K562 (cell line): ENCODE measurements at regions not wholly inside any gene's neighbourhood (a gene's known extent, or its start where the extent isn't known, plus 50 kb on each side); places are given as distances from the start of the nearest gene placed in this dataset.

Experiments
- ATAC-seq: fragments of 200-7000 bp; cut with Tn5 transposase; 3 replicates; pipeline ENCODE4 v1.9.1; 2020; ENCODE audit warnings: moderate library complexity
- BruUV-seq: library from RNA; stranded (reverse); fragments of 400-500 nt; replicated peaks from 2 replicates; lab custom pipeline; 2021; lab: Mats Ljungman, UMichigan
- CTCF ChIA-PET: fragments of 300-600 bp; formaldehyde crosslinking; extraction: SDS; loops from one replicate; lab custom pipeline; 2021; ENCODE audit warnings: low intra/inter-chr PET ratio; lab: Yijun Ruan, JAX
- POLR2A ChIA-PET: fragments of 300-600, 350-650 bp; sonication (Branson Sonifier 250); formaldehyde crosslinking; extraction: SDS; loops from one replicate; lab custom pipeline; 2021; ENCODE audit warnings: antibody characterized with exemption, inconsistent platforms; lab: Yijun Ruan, JAX
- DNase-seq, 4 experiments: peaks; one replicate each; pipeline versions ENCODE4 v3.0.0 to v3.0.0-alpha.2; 2011 to 2018; ENCODE audit warnings: low spot score in 3 of 4, mixed read lengths in 3 of 4; ENCODE audit errors: extremely low read depth in 1 of 4
- FAIRE-seq: peaks from 2 replicates; lab custom pipeline; 2011; peaks lifted over from hg19 to GRCh38; lab: Jason Lieb, UNC
- H2AFZ ChIP-seq: 2 replicates; pipeline ENCODE4 v1.6.0; 2011; ENCODE audit warnings: low read depth, low read length, control low read depth, inconsistent platforms
- H3K27ac ChIP-seq: fragments of 200-600 bp; 3 replicates; pipeline ENCODE4 v1.8.0; 2011; ENCODE audit warnings: low read depth, mild to moderate bottlenecking, control low read depth, inconsistent platforms, low read length, moderate library complexity, mixed read lengths; ENCODE audit errors: extremely low read depth
- H3K27me3 ChIP-seq, 2 experiments: fragments of 300-600 bp in 1 of 2; 2 replicates in 1 of 2; 3 replicates in 1 of 2; pipeline versions ENCODE4 v1.6.0 to v1.8.0; 2011; ENCODE audit warnings: inconsistent platforms in 2 of 2, low read length in 2 of 2, mild to moderate bottlenecking in 1 of 2, mixed read lengths in 1 of 2, moderate library complexity in 1 of 2; ENCODE audit not compliant: control insufficient read depth in 2 of 2, insufficient read depth in 2 of 2
- H3K36me3 ChIP-seq: fragments of 300-600 bp; 3 replicates; pipeline ENCODE4 v1.8.0; 2011; ENCODE audit warnings: mild to moderate bottlenecking, low read length, inconsistent platforms; ENCODE audit not compliant: control insufficient read depth, insufficient read depth
- H3K4me1 ChIP-seq, 2 experiments: fragments of 200-600 bp in 1 of 2; replicated peaks in 1 of 2; 2 replicates in 1 of 2; 3 replicates in 1 of 2; pipeline versions ENCODE4 v1.5.1 to v1.8.0; 2011; ENCODE audit warnings: inconsistent platforms in 2 of 2, low read length in 2 of 2, mild to moderate bottlenecking in 1 of 2, mixed read lengths in 1 of 2, moderate library complexity in 1 of 2; ENCODE audit not compliant: control insufficient read depth in 2 of 2, insufficient read depth in 2 of 2
- H3K4me2 ChIP-seq: 2 replicates; pipeline ENCODE4 v1.6.1; 2011; ENCODE audit warnings: low read length, control low read depth, inconsistent platforms, mixed read lengths; ENCODE audit not compliant: insufficient read depth
- H3K4me3 ChIP-seq: fragments of 200-600 bp; sonication (generic), shearing (Covaris generic); 2 replicates; pipeline ENCODE4 v1.5.1; 2016; ENCODE audit warnings: control low read depth, inconsistent platforms
- H3K79me2 ChIP-seq: fragments of 200-600 bp; 3 replicates; pipeline ENCODE4 v1.8.0; 2011; ENCODE audit warnings: low read length, inconsistent platforms; ENCODE audit not compliant: control insufficient read depth, insufficient read depth
- H3K9ac ChIP-seq, 2 experiments: 2 replicates each; pipeline versions ENCODE4 v1.6.0 to v1.6.1; 2011; ENCODE audit warnings: low read depth in 2 of 2, low read length in 2 of 2, control low read depth in 1 of 2, inconsistent platforms in 1 of 2, mild to moderate bottlenecking in 1 of 2, mixed read lengths in 1 of 2; ENCODE audit not compliant: insufficient read depth in 1 of 2
- H3K9me1 ChIP-seq: one replicate; pipeline ENCODE4 v1.6.0; 2011; ENCODE audit warnings: inconsistent platforms, mild to moderate bottlenecking, low read length, moderate library complexity; ENCODE audit not compliant: control insufficient read depth, insufficient read depth
- H3K9me3 ChIP-seq: replicated peaks from 2 replicates; pipeline ENCODE4 v1.5.1; 2011; ENCODE audit warnings: low read depth, low read length, inconsistent platforms; ENCODE audit not compliant: control insufficient read depth, insufficient read depth
- H4K20me1 ChIP-seq: replicated peaks from 2 replicates; pipeline ENCODE4 v1.6.1; 2011; ENCODE audit warnings: low read length, inconsistent platforms, mixed read lengths; ENCODE audit not compliant: control insufficient read depth, insufficient read depth
- GABPA ChIP-seq: fragments of 200-800 bp; sonication (Bioruptor generic); conservative IDR thresholded peaks from 2 replicates; pipeline ENCODE4 v1.6.1; 2016; ENCODE audit warnings: low read depth, missing genetic modification characterization, missing compliant biosample characterization
- HNRNPK ChIP-seq: fragments of 200-400 bp; formaldehyde crosslinking; IDR thresholded peaks from one replicate; pipeline ENCODE4 v1.6.1; 2018; ENCODE audit warnings: mild to moderate bottlenecking, low read depth, low read length; ENCODE audit not compliant: poor library complexity, severe bottlenecking
- KDM4B ChIP-seq, 2 experiments: fragments of 450-650 bp in 1 of 2; sonication (generic) in 1 of 2; IDR thresholded peaks; 2 replicates each; pipeline ENCODE4 v1.6.1; 2016 to 2017; ENCODE audit warnings: borderline replicate concordance in 2 of 2, antibody characterized with exemption in 1 of 2, low read depth in 1 of 2, mild to moderate bottlenecking in 1 of 2
- NONO ChIP-seq, 2 experiments: fragments of 200-400 bp in 1 of 2; fragments of 450-650 bp in 1 of 2; formaldehyde crosslinking in 1 of 2; IDR thresholded peaks; 2 replicates each; pipeline ENCODE4 v1.6.1; 2017; ENCODE audit warnings: low read depth in 2 of 2, mild to moderate bottlenecking in 2 of 2, moderate library complexity in 2 of 2, low read length in 1 of 2
- PHF20 ChIP-seq: fragments of 450-650 bp; IDR thresholded peaks from 2 replicates; pipeline ENCODE4 v1.6.1; 2018; ENCODE audit not compliant: partially characterized antibody
- RBM14 ChIP-seq: fragments of 200-400 bp; formaldehyde crosslinking; IDR thresholded peaks from 2 replicates; pipeline ENCODE4 v1.6.1; 2018; ENCODE audit warnings: low read depth, mild to moderate bottlenecking, low read length, moderate library complexity, borderline replicate concordance; ENCODE audit not compliant: insufficient read depth
- ZBTB8A ChIP-seq: fragments of 450-650 bp; IDR thresholded peaks from 2 replicates; pipeline ENCODE4 v1.6.1; 2018; ENCODE audit warnings: mild to moderate bottlenecking, moderate library complexity; ENCODE audit not compliant: partially characterized antibody
- ZNF165 ChIP-seq: fragments of 250-450 bp; sonication (Bioruptor Pico); IDR thresholded peaks from 2 replicates; pipeline ENCODE4 v1.4.0; 2020; ENCODE audit warnings: borderline replicate concordance
- ZNF280A ChIP-seq: fragments of 450-650 bp; IDR thresholded peaks from 2 replicates; pipeline ENCODE4 v1.6.1; 2018; ENCODE audit warnings: mild to moderate bottlenecking, low read depth; ENCODE audit not compliant: partially characterized antibody
- ZNF644 ChIP-seq: fragments of 200-800 bp; sonication (Bioruptor generic); IDR thresholded peaks from 2 replicates; pipeline ENCODE4 v1.6.1; 2016; ENCODE audit warnings: low read depth, missing genetic modification characterization, missing compliant biosample characterization
- WGBS: fragments of 100-300 bp; shearing (Covaris generic); methylation state at CpG from one replicate; pipeline ENCODE4 v1.1.6; 2016; ENCODE audit warnings: low coverage, mixed read lengths; ENCODE audit not compliant: insufficient coverage; ENCODE audit errors: missing lambda C conversion rate; 5-methylcytosine and 5-hydroxymethylcytosine counted together
- in situ Hi-C: fragments of 300-500 bp; cut with MboI; formaldehyde crosslinking; loops from 4 replicates; pipeline ENCODE4 v1.15.0; 2018; ENCODE audit warnings: inconsistent platforms, mixed read lengths
- intact Hi-C: fragments of 100-400 bp; cut with micrococcal nuclease; formaldehyde crosslinking; loops from 2 replicates; pipeline ENCODE4 v1.14.2; 2022

- Histone ChIP-seq H4K20me1 (no peaks in the 10 kb centered on the region), H3K4me3 (no peak overlapping the region), H3K79me2 (no peaks in the 10 kb centered on the region), H3K9me3 (no peaks in the 10 kb centered on the region), H3K27me3 (no peaks in the 10 kb centered on the region), H2AFZ (no peak overlapping the region), H3K27ac (no peak overlapping the region), H3K9me1 (no peaks in the 10 kb centered on the region), H3K9ac (no peak overlapping the region), H3K36me3 (no peaks in the 10 kb centered on the region), H3K4me1 (no peaks in the 10 kb centered on the region), H3K4me2 (no peak overlapping the region)
- WGBS = 0% methylated on average over 3 of the region's 3 CpGs
- in situ Hi-C loops = no loop called here
- TF ChIP-seq ZNF280A = no peak
- no peak for ATAC-seq
- ChIA-PET POLR2A (no interaction called here), CTCF (no interaction called here)
- FAIRE-seq = no peak
- intact Hi-C loops = no loop called here
- no TSS peak for BruUV-seq
- no peak for DNase-seq
These were observed 326.2 kb downstream of the RFC3 start for GRCh38 chr13:34144142-34144541.

GRCh38 chr13:34145061-34145460, 327.1 kb downstream of the RFC3 start:
- H3K9ac ChIP-seq = no peak overlapping the region
- intact Hi-C loops = no loop called here
- in situ Hi-C loops = no loop called here
- no peak overlapping the region for H3K4me3 ChIP-seq
- H3K36me3 ChIP-seq = no peaks in the 10 kb centered on the region
- FAIRE-seq (no peak), ATAC-seq (no peak), DNase-seq (no peak)
- TF ChIP-seq RBM14 (no peak), HNRNPK (no peak), PHF20 (no peak), GABPA (tag) (no peak), NONO (IDR thresholded peaks at IDR 0.05; ENCODE audit: low read depth in 2 of 2, low read length in 1 of 2) (no peak), ZBTB8A (no peak), ZNF165 (CRISPR knock-in tag) (no peak), ZNF644 (no peak), KDM4B (IDR thresholded peaks at IDR 0.05; ENCODE audit: borderline replicate concordance in 2 of 2, low read depth in 1 of 2) (no peak)
- no peaks in the 10 kb centered on the region for H4K20me1 ChIP-seq
- POLR2A ChIA-PET = interaction anchor here (0.5 kb wide), 1 partner anchor 836 kb away, joined by 3 read pairs; no protein-coding TSS in a partner anchor
- CTCF ChIA-PET = no interaction called here
- H3K27me3 ChIP-seq = no peaks in the 10 kb centered on the region
- no peak overlapping the region for H3K27ac ChIP-seq
- no peaks in the 10 kb centered on the region for H3K79me2 ChIP-seq
- H2AFZ ChIP-seq = no peak overlapping the region
- WGBS = 0% methylated on average over 3 of the region's 3 CpGs
- no peak overlapping the region for H3K4me2 ChIP-seq
- no peaks in the 10 kb centered on the region for H3K9me1 ChIP-seq
- no peaks in the 10 kb centered on the region for H3K4me1 ChIP-seq
- BruUV-seq = no TSS peak
- no peaks in the 10 kb centered on the region for H3K9me3 ChIP-seq
